DND-41 (cell line): ENCODE measurements at regions not wholly inside any gene's neighbourhood (a gene's known extent, or its start where the extent isn't known, plus 50 kb on each side); places are given as distances from the start of the nearest gene placed in this dataset.

ENCODE experiments used
- ATAC-seq: fragments of 200-7000 bp; cut with Tn5 transposase; 3 replicates; pipeline ENCODE4 v1.9.1; 2021; ENCODE audit warnings: low read depth; ENCODE audit not compliant: insufficient read depth
- DNase-seq: peaks from one replicate; pipeline ENCODE4 v3.0.0-alpha.2; 2020
- H2AFZ ChIP-seq: 2 replicates; pipeline ENCODE4 v1.6.0; 2012; ENCODE audit warnings: low read depth, low read length
- H3K27ac ChIP-seq: 2 replicates; pipeline ENCODE4 v1.5.1; 2012; ENCODE audit warnings: low read length, inconsistent platforms
- H3K27me3 ChIP-seq: fragments of 200-600 bp; sonication (generic); 2 replicates; pipeline ENCODE4 v1.6.0; 2012; ENCODE audit warnings: low read length, mild to moderate bottlenecking, inconsistent platforms; ENCODE audit not compliant: insufficient read depth, poor library complexity
- H3K36me3 ChIP-seq: 2 replicates; pipeline ENCODE4 v1.5.1; 2012; ENCODE audit warnings: low read length, inconsistent platforms; ENCODE audit not compliant: insufficient read depth
- H3K4me1 ChIP-seq: 2 replicates; pipeline ENCODE4 v1.5.1; 2012; ENCODE audit warnings: mild to moderate bottlenecking, low read length; ENCODE audit not compliant: insufficient read depth
- H3K4me2 ChIP-seq: 2 replicates; pipeline ENCODE4 v1.6.0; 2012; ENCODE audit warnings: mild to moderate bottlenecking, moderate library complexity, low read length, inconsistent platforms; ENCODE audit not compliant: insufficient read depth
- H3K4me3 ChIP-seq, 2 experiments: fragments of 200-600 bp in 1 of 2; shearing (Covaris generic) in 1 of 2; 2 replicates each; pipeline ENCODE4 v1.5.1; 2012 to 2016; ENCODE audit warnings: inconsistent platforms in 2 of 2, low read length in 2 of 2, mild to moderate bottlenecking in 2 of 2, low read depth in 1 of 2, moderate library complexity in 1 of 2
- H3K79me2 ChIP-seq: 2 replicates; pipeline ENCODE4 v1.6.0; 2012; ENCODE audit warnings: low read length, inconsistent platforms; ENCODE audit not compliant: insufficient read depth
- H3K9ac ChIP-seq: 2 replicates; pipeline ENCODE4 v1.6.0; 2012; ENCODE audit warnings: low read depth, mild to moderate bottlenecking, inconsistent platforms, low read length, moderate library complexity
- H3K9me3 ChIP-seq: 2 replicates; pipeline ENCODE4 v1.5.1; 2012; ENCODE audit warnings: low read length, moderate library complexity, mild to moderate bottlenecking, inconsistent platforms; ENCODE audit not compliant: insufficient read depth, severe bottlenecking
- H4K20me1 ChIP-seq: 2 replicates; pipeline ENCODE4 v1.6.0; 2012; ENCODE audit warnings: low read length; ENCODE audit not compliant: insufficient read depth
- EZH2 ChIP-seq: IDR thresholded peaks from 3 replicates; pipeline ENCODE4 v1.6.1; 2012; ENCODE audit warnings: borderline replicate concordance, low read depth, mild to moderate bottlenecking, moderate library complexity, low read length, inconsistent platforms; ENCODE audit not compliant: severe bottlenecking
- TF ChIP-seq, protein P1 (sequence below): IDR thresholded peaks from 2 replicates; pipeline ENCODE4 v1.5.1; 2012; ENCODE audit warnings: borderline replicate concordance, low read length, moderate library complexity, mild to moderate bottlenecking; ENCODE audit not compliant: poor library complexity, severe bottlenecking; ENCODE audit errors: extremely low read depth

DNA sequence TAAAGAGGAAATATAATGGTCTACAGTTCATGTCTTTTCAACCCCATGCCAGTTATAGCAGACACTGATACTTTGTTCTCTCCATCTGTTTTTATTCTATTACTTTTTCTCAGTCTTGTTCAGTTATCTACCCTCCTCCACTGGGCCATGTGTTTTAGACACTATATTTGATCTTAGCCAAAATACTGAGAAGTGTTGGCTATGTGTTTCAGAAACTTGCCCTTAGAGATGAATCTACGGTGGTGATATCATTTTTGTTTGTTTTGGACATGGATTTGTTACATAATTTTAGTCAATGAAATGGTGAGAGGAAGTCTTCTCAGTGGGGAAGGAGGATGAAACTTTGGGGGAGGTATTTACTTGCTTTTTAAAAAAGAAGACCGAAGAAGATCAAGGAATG lies 211.5 kb upstream of the DDX53 start:
- no peak for TF ChIP-seq EZH2
- TF ChIP-seq, protein P1, sequence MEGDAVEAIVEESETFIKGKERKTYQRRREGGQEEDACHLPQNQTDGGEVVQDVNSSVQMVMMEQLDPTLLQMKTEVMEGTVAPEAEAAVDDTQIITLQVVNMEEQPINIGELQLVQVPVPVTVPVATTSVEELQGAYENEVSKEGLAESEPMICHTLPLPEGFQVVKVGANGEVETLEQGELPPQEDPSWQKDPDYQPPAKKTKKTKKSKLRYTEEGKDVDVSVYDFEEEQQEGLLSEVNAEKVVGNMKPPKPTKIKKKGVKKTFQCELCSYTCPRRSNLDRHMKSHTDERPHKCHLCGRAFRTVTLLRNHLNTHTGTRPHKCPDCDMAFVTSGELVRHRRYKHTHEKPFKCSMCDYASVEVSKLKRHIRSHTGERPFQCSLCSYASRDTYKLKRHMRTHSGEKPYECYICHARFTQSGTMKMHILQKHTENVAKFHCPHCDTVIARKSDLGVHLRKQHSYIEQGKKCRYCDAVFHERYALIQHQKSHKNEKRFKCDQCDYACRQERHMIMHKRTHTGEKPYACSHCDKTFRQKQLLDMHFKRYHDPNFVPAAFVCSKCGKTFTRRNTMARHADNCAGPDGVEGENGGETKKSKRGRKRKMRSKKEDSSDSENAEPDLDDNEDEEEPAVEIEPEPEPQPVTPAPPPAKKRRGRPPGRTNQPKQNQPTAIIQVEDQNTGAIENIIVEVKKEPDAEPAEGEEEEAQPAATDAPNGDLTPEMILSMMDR = no peak
- no peak overlapping the region for H3K27ac ChIP-seq
- H3K36me3 ChIP-seq = no peaks in the 10 kb centered on the region
- no peak overlapping the region for H2AFZ ChIP-seq
- no peaks in the 10 kb centered on the region for H3K79me2 ChIP-seq
- no peak overlapping the region for H3K9ac ChIP-seq
- H3K4me3 ChIP-seq = no peak overlapping the region
- no peaks in the 10 kb centered on the region for H3K27me3 ChIP-seq
- ATAC-seq (no peak), DNase-seq (no peak)
- H4K20me1 ChIP-seq = no peaks in the 10 kb centered on the region
- no peaks in the 10 kb centered on the region for H3K4me1 ChIP-seq
- H3K9me3 ChIP-seq = no peaks in the 10 kb centered on the region
- H3K4me2 ChIP-seq = no peak overlapping the region

DNA sequence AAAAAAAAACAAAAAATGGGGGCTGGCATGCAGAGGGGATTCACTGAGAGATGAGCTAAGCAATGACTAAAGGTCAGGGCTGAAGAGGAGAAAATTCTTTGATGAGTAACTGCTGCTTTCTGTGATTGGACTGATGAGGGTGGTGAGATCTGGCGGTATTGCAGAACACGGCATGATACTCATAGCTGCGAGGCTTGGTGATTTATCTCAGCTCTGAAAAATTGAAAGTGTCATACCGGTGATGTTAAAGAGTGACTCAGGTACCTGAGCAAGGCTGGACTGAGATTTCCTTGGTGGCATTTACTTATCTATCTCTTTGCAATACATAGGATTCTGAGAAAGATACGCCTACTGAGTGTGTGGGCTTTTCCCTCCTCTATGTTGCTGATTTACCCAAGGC lies 204.1 kb upstream of the DDX53 start:
- Histone ChIP-seq H3K4me2 (no peak overlapping the region), H3K27ac (no peak overlapping the region), H3K27me3 (no peaks in the 10 kb centered on the region)

DNA sequence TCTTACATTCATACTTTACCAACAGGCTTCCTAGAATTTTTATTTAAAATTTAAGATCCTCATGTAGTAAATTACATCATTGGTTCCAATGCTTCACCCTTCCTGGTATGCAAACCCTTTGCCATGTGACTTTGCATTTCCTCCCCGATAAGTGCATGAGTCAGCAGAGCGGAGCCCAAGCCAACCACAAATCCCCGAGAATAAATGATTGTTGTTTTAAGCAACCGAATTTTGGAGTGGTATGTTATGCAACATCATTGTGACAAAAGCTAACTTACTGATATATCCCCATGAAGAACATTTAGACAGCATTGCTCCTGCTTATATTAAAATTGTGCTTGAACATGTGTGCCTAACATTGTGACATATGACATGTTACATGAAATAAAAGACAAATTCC lies 199.4 kb upstream of the DDX53 start:
- peak; percentile 10 for DNase-seq
- no peak overlapping the region for H3K4me2 ChIP-seq
- 0 out of 2 replicates have a peak, but pooled peaks cover 3% of the 10 kb centered on the region for H3K4me1 ChIP-seq
- H3K79me2 ChIP-seq = no peaks in the 10 kb centered on the region
- no peaks in the 10 kb centered on the region for H3K27me3 ChIP-seq
- H4K20me1 ChIP-seq = no peaks in the 10 kb centered on the region
- H3K4me3 ChIP-seq = no peak overlapping the region
- no peak overlapping the region for H3K9ac ChIP-seq
- no peaks in the 10 kb centered on the region for H3K36me3 ChIP-seq
- no peak overlapping the region for H3K27ac ChIP-seq
- TF ChIP-seq, protein P1 = no peak
- TF ChIP-seq EZH2 = no peak
- no peak overlapping the region for H2AFZ ChIP-seq
- ATAC-seq = peak; percentile 47; the same call in 1 of the 3 replicates
- H3K9me3 ChIP-seq = no peaks in the 10 kb centered on the region

More for the DNA sequence above, 204.1 kb upstream of the DDX53 start:
- DNase-seq (no peak), ATAC-seq (no peak)
- TF ChIP-seq EZH2 = no peak
- TF ChIP-seq, protein P1 = no peak
- H3K9ac ChIP-seq = no peak overlapping the region
- 0 out of 2 replicates have a peak, but pooled peaks cover 1% of the 10 kb centered on the region for H3K4me1 ChIP-seq
- no peak overlapping the region for H3K4me3 ChIP-seq
- no peaks in the 10 kb centered on the region for H3K9me3 ChIP-seq
- H4K20me1 ChIP-seq = no peaks in the 10 kb centered on the region
- H2AFZ ChIP-seq = no peak overlapping the region
- no peaks in the 10 kb centered on the region for H3K79me2 ChIP-seq
- H3K36me3 ChIP-seq = no peaks in the 10 kb centered on the region

DNA sequence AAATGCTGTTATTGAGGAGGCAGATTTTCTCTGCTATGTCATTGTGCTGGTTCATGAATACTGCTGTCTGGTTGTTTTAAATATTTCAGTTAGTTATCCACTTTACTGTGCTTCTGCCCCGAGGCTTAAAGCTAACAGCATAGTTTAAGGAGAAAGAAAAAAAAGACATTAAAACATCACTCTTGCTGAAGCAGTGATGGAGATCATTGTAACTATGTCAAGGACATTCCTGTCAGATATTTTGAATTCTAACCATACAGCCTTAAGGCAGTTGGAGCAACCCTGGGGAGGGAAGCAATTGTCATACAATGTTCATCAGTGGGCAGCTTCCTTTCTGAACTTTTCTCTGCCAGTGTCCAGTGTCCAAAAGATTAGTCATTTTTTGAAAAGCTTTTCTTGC lies 199.0 kb upstream of the DDX53 start:
- H3K4me3 ChIP-seq = no peak overlapping the region
- H3K27me3 ChIP-seq = no peaks in the 10 kb centered on the region
- no peaks in the 10 kb centered on the region for H3K36me3 ChIP-seq
- TF ChIP-seq, protein P1 = no peak
- no peak for TF ChIP-seq EZH2
- H3K4me1 ChIP-seq = 0 out of 2 replicates have a peak, but pooled peaks cover 3% of the 10 kb centered on the region
- no peak overlapping the region for H3K27ac ChIP-seq
- ATAC-seq = no peak
- H3K9me3 ChIP-seq = no peaks in the 10 kb centered on the region
- H2AFZ ChIP-seq = no peak overlapping the region
- H4K20me1 ChIP-seq = no peaks in the 10 kb centered on the region
- no peak overlapping the region for H3K4me2 ChIP-seq
- H3K79me2 ChIP-seq = no peaks in the 10 kb centered on the region
- no peak for DNase-seq
- no peak overlapping the region for H3K9ac ChIP-seq
